MM.1S (cell line): ENCODE measurements at regions not wholly inside any gene's neighbourhood (a gene's known extent, or its start where the extent isn't known, plus 50 kb on each side); places are given as distances from the start of the nearest gene placed in this dataset.

ENCODE experiments used
- DNase-seq: peaks from one replicate; pipeline ENCODE4 v3.0.0-alpha.2; 2015
- H2AFZ ChIP-seq: fragments of 300-600 bp; sonication (generic); 2 replicates; pipeline ENCODE4 v1.6.0; 2016; ENCODE audit warnings: antibody characterized with exemption, low read length
- H3F3A ChIP-seq: fragments of 300-600 bp; sonication (generic); 2 replicates; pipeline ENCODE4 v1.6.1; 2016; ENCODE audit warnings: mild to moderate bottlenecking, antibody characterized with exemption, low read length, moderate library complexity, mixed read lengths; ENCODE audit not compliant: insufficient read depth
- H3K27ac ChIP-seq: fragments of 300-600 bp; sonication (generic); 2 replicates; pipeline ENCODE4 v1.5.1; 2016; ENCODE audit warnings: mild to moderate bottlenecking, low read length
- H3K27me3 ChIP-seq: fragments of 300-600 bp; sonication (generic); replicated peaks from 2 replicates; pipeline ENCODE4 v1.6.0; 2016; ENCODE audit warnings: low read length; ENCODE audit not compliant: insufficient read depth
- H3K36me3 ChIP-seq: fragments of 300-600 bp; sonication (generic); replicated peaks from 2 replicates; pipeline ENCODE4 v1.6.1; 2016; ENCODE audit warnings: mild to moderate bottlenecking, low read length, mixed read lengths; ENCODE audit not compliant: insufficient read depth
- H3K4me1 ChIP-seq: fragments of 300-600 bp; sonication (generic); 2 replicates; pipeline ENCODE4 v1.6.1; 2016; ENCODE audit warnings: low read length, mixed read lengths
- H3K4me2 ChIP-seq: fragments of 300-600 bp; sonication (generic); 2 replicates; pipeline ENCODE4 v1.6.0; 2016; ENCODE audit warnings: low read depth, low read length
- H3K4me3 ChIP-seq: fragments of 300-600 bp; sonication (generic); 2 replicates; pipeline ENCODE4 v1.5.1; 2016; ENCODE audit warnings: low read length, mixed read lengths
- H3K79me2 ChIP-seq: fragments of 300-600 bp; sonication (generic); 2 replicates; pipeline ENCODE4 v1.6.1; 2016; ENCODE audit warnings: mixed run types, low read length, mixed read lengths
- H3K9ac ChIP-seq: fragments of 300-600 bp; sonication (generic); 2 replicates; pipeline ENCODE4 v1.6.1; 2016; ENCODE audit warnings: low read length, mixed read lengths
- H3K9me2 ChIP-seq: fragments of 300-600 bp; sonication (generic); replicated peaks from 2 replicates; pipeline ENCODE4 v1.6.1; 2016; ENCODE audit warnings: mild to moderate bottlenecking, low read length, mixed read lengths; ENCODE audit not compliant: insufficient read depth
- H3K9me3 ChIP-seq: fragments of 300-600 bp; sonication (generic); replicated peaks from 2 replicates; pipeline ENCODE4 v1.6.1; 2016; ENCODE audit warnings: mild to moderate bottlenecking, low read length, mixed read lengths; ENCODE audit not compliant: insufficient read depth
- H4K20me1 ChIP-seq: fragments of 300-600 bp; sonication (generic); 2 replicates; pipeline ENCODE4 v1.6.1; 2016; ENCODE audit warnings: mild to moderate bottlenecking, low read length, moderate library complexity, mixed read lengths; ENCODE audit not compliant: insufficient read depth
- EZH2 ChIP-seq: fragments of 300-600 bp; sonication (generic); optimal IDR thresholded peaks from 2 replicates; pipeline ENCODE3; 2017; ENCODE audit warnings: low read depth, mild to moderate bottlenecking, antibody characterized with exemption, low read length, mixed read lengths
- EZH2phosphoT487 ChIP-seq: fragments of 300-600 bp; sonication (generic); IDR thresholded peaks from 2 replicates; pipeline ENCODE4 v1.6.1; 2018; ENCODE audit warnings: antibody characterized with exemption, low read length
- TF ChIP-seq, protein P1 (sequence below): fragments of 300-600 bp; sonication (generic); IDR thresholded peaks from 2 replicates; pipeline ENCODE4 v1.5.1; 2016; ENCODE audit warnings: antibody characterized with exemption, low read length, mixed read lengths

DNA sequence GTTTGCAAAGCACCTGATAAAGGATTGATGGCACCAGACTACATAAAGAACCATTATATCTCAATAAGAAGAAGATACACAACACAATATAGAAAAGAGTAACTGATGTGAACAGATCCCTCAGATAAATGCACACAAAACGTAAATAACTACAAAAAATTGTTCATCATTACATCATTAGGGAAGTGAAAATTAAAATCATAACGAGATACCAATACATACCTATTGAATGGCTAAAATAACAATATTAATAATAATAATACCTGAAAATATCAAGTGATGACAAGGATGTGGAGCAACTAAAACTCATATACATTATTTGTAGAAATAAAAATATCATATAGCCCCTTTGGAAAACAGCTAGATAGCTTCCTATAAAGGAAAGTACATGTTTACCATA is 469.5 kb downstream of the DMRTA1 start:
- H3K4me3 ChIP-seq: no peak overlapping the region
- no peak for DNase-seq
- no peaks in the 10 kb centered on the region for H3F3A ChIP-seq
- no peak overlapping the region for H3K4me2 ChIP-seq
- no peaks in the 10 kb centered on the region for H3K27me3 ChIP-seq
- no peak overlapping the region for H2AFZ ChIP-seq
- H3K79me2 ChIP-seq: no peaks in the 10 kb centered on the region
- no peak overlapping the region for H3K9ac ChIP-seq
- TF ChIP-seq EZH2 (no peak), EZH2phosphoT487 (no peak)
- TF ChIP-seq, protein P1, sequence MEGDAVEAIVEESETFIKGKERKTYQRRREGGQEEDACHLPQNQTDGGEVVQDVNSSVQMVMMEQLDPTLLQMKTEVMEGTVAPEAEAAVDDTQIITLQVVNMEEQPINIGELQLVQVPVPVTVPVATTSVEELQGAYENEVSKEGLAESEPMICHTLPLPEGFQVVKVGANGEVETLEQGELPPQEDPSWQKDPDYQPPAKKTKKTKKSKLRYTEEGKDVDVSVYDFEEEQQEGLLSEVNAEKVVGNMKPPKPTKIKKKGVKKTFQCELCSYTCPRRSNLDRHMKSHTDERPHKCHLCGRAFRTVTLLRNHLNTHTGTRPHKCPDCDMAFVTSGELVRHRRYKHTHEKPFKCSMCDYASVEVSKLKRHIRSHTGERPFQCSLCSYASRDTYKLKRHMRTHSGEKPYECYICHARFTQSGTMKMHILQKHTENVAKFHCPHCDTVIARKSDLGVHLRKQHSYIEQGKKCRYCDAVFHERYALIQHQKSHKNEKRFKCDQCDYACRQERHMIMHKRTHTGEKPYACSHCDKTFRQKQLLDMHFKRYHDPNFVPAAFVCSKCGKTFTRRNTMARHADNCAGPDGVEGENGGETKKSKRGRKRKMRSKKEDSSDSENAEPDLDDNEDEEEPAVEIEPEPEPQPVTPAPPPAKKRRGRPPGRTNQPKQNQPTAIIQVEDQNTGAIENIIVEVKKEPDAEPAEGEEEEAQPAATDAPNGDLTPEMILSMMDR: no peak
- no peaks in the 10 kb centered on the region for H3K9me2 ChIP-seq
- no peak overlapping the region for H3K27ac ChIP-seq
- no peaks in the 10 kb centered on the region for H3K36me3 ChIP-seq
- no peaks in the 10 kb centered on the region for H4K20me1 ChIP-seq
- H3K4me1 ChIP-seq: no peaks in the 10 kb centered on the region
- H3K9me3 ChIP-seq: no peaks in the 10 kb centered on the region

DNA sequence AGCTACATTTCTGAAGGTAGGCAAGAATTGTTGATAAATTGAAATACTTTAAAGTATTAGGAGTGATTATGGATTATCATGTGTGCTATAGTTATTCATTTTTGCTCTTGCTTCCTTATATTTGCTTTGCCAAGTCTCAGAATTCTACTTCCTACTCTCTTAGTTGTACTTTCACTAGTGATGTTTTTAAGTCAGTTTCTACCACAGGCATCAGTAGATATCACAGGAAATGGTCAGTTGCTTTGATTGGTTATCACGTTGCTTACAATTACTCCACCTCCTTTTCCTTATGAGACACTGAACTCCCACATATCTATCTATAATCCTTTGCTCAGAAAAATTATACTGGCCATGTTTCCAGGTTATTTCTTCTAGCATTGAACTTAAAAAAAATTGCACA is 472.8 kb downstream of the DMRTA1 start:
- Histone ChIP-seq H3K27ac (no peak overlapping the region), H3K9ac (no peak overlapping the region), H3K36me3 (no peaks in the 10 kb centered on the region), H4K20me1 (no peaks in the 10 kb centered on the region), H3K9me2 (no peaks in the 10 kb centered on the region), H3K4me3 (no peak overlapping the region), H2AFZ (no peak overlapping the region), H3F3A (no peaks in the 10 kb centered on the region), H3K4me2 (no peak overlapping the region), H3K27me3 (no peaks in the 10 kb centered on the region), H3K4me1 (no peaks in the 10 kb centered on the region), H3K9me3 (no peaks in the 10 kb centered on the region), H3K79me2 (no peaks in the 10 kb centered on the region)
- no peak for DNase-seq
- TF ChIP-seq, protein P1: no peak
- TF ChIP-seq EZH2 (no peak), EZH2phosphoT487 (no peak)

DNA sequence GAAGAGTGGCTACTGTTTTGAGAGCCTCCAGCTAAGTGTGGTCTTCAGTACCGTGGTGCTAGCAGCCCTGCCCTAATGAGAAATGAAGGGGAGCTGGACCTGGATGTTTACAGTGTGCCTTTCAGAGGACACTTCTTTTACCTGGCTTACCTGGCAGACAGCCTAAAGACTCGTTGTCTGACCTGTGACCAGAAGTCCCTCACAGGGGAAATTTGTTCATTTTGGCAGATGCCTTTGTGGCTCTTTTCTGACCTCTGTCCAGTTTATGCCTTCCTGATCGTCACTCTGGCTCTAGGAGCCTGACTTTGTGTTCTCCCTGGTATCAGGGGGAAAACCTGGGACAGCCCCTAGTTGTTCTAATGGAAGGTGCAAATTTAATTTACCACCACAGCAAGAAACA is 475.1 kb downstream of the DMRTA1 start:
- Histone ChIP-seq H3K4me1 (no peaks in the 10 kb centered on the region), H3F3A (no peaks in the 10 kb centered on the region), H3K4me2 (no peak overlapping the region), H3K36me3 (no peaks in the 10 kb centered on the region), H3K27me3 (no peaks in the 10 kb centered on the region), H3K9me2 (no peaks in the 10 kb centered on the region), H3K79me2 (no peaks in the 10 kb centered on the region), H3K27ac (no peak overlapping the region), H3K4me3 (no peak overlapping the region), H3K9ac (no peak overlapping the region), H3K9me3 (no peaks in the 10 kb centered on the region), H2AFZ (no peak overlapping the region), H4K20me1 (no peaks in the 10 kb centered on the region)
- no peak for DNase-seq
- TF ChIP-seq EZH2 (no peak), EZH2phosphoT487 (no peak)
- TF ChIP-seq, protein P1: no peak
